Testis (tissue), 2 donors: ENCODE measurements at regions not wholly inside any gene's neighbourhood (a gene's known extent, or its start where the extent isn't known, plus 50 kb on each side); places are given as distances from the start of the nearest gene placed in this dataset.

Source experiments
- DNase-seq: peaks from one replicate; pipeline ENCODE4 v3.0.0-alpha.2; 2019
- H3K27ac ChIP-seq, 2 donors: fragments of 200-600 bp; sonication (generic); one replicate each; pipeline ENCODE4 v1.5.1; 2019
- H3K27me3 ChIP-seq: fragments of 200-600 bp; sonication (generic); one replicate; pipeline ENCODE4 v1.5.1; 2019
- H3K36me3 ChIP-seq: fragments of 200-600 bp; sonication (generic); one replicate; pipeline ENCODE4 v1.5.1; 2017; ENCODE audit warnings: low read depth; ENCODE audit errors: missing control alignments
- H3K4me1 ChIP-seq: fragments of 200-600 bp; sonication (generic); one replicate; pipeline ENCODE4 v1.5.1; 2019
- H3K4me3 ChIP-seq, 2 donors: fragments of 200-600 bp; sonication (generic); one replicate each; pipeline ENCODE4 v1.5.1; 2017 to 2019
- H3K9me3 ChIP-seq: fragments of 200-600 bp; sonication (generic); one replicate; pipeline ENCODE4 v1.5.1; 2017
- CTCF ChIP-seq, 3 experiments: fragments of 450-650 bp in 2 of 3; fragments of 200-600 bp in 1 of 3; sonication (generic) in 1 of 3; IDR thresholded peaks; one replicate each; pipeline ENCODE4 v1.5.1; 2016 to 2019; ENCODE audit warnings: antibody characterized with exemption in 3 of 3, mild to moderate bottlenecking in 2 of 3, moderate library complexity in 1 of 3
- POLR2A ChIP-seq: fragments of 450-650 bp; IDR thresholded peaks from one replicate; pipeline ENCODE4 v1.6.1; 2017; ENCODE audit warnings: antibody characterized with exemption, mild to moderate bottlenecking, moderate library complexity
- WGBS, 2 donors: methylation state at CpG; one replicate each; pipeline ENCODE4 v1.1.5; 2018; 5-methylcytosine and 5-hydroxymethylcytosine counted together
- intact Hi-C: fragments of 100-400 bp; cut with DNase I; formaldehyde crosslinking; loops from one replicate; pipeline ENCODE4 v1.15.1; 2023; ENCODE audit warnings: low total_unique reads

- Histone ChIP-seq H3K4me3 (no peak overlapping the region), H3K27ac (no peak overlapping the region), H3K4me1 (no peaks in the 10 kb centered on the region), H3K27me3 (no peaks in the 10 kb centered on the region), H3K9me3 (no peaks in the 10 kb centered on the region), H3K36me3 (no peaks in the 10 kb centered on the region)
- TF ChIP-seq CTCF (IDR thresholded peaks at IDR 0.05) (no peak), POLR2A (no peak)
- intact Hi-C loops: no loop called here
- WGBS, 2 donors: 75 to 77% methylated on average over 8 of the region's 8 CpGs
- DNase-seq: no peak
These were observed 200.1 kb downstream of the NSG2 start for GRCh38 chr5:174245516-174246075.

- TF ChIP-seq POLR2A (no peak), CTCF (IDR thresholded peaks at IDR 0.05) (no peak)
- Histone ChIP-seq H3K9me3 (no peaks in the 10 kb centered on the region), H3K4me3 (no peak overlapping the region), H3K27ac (no peak overlapping the region), H3K36me3 (no peaks in the 10 kb centered on the region), H3K27me3 (no peaks in the 10 kb centered on the region), H3K4me1 (no peaks in the 10 kb centered on the region)
- intact Hi-C loops: no loop called here
- WGBS, 2 donors: 71 to 81% methylated on average over 1 of the region's 1 CpG
- DNase-seq: no peak
These were observed 201.2 kb downstream of the NSG2 start for GRCh38 chr5:174246743-174247142.

GRCh38 chr5:174247301-174247700 is 201.8 kb downstream of the NSG2 start:
- WGBS, 2 donors: 79 to 80% methylated on average over 9 of the region's 9 CpGs
- TF ChIP-seq CTCF (IDR thresholded peaks at IDR 0.05): no peak
- no peak for TF ChIP-seq POLR2A
- no peak for DNase-seq
- no peak overlapping the region for H3K27ac ChIP-seq
- no peaks in the 10 kb centered on the region for H3K9me3 ChIP-seq
- H3K27me3 ChIP-seq: no peaks in the 10 kb centered on the region
- no peak overlapping the region for H3K4me3 ChIP-seq
- intact Hi-C loops: no loop called here
- no peaks in the 10 kb centered on the region for H3K36me3 ChIP-seq
- H3K4me1 ChIP-seq: no peaks in the 10 kb centered on the region

GRCh38 chr5:174251305-174252000 is 205.9 kb downstream of the NSG2 start:
- Histone ChIP-seq H3K4me3 (no peak overlapping the region), H3K9me3 (no peaks in the 10 kb centered on the region), H3K27me3 (no peaks in the 10 kb centered on the region), H3K36me3 (no peaks in the 10 kb centered on the region), H3K27ac (no peak overlapping the region), H3K4me1 (no peaks in the 10 kb centered on the region)
- TF ChIP-seq CTCF (IDR thresholded peaks at IDR 0.05): no peak
- 53 to 68% methylated on average over 5 of the region's 5 CpGs for WGBS, 2 donors
- intact Hi-C loops: no loop called here
- no peak for DNase-seq

- TF ChIP-seq CTCF (IDR thresholded peaks at IDR 0.05) (no peak), POLR2A (no peak)
- 38 to 53% methylated on average over 1 of the region's 1 CpG for WGBS, 2 donors
- Histone ChIP-seq H3K27me3 (no peaks in the 10 kb centered on the region), H3K27ac (no peak overlapping the region), H3K36me3 (no peaks in the 10 kb centered on the region), H3K4me3 (no peak overlapping the region), H3K9me3 (no peaks in the 10 kb centered on the region), H3K4me1 (no peaks in the 10 kb centered on the region)
- intact Hi-C loops: no loop called here
- DNase-seq: no peak
These were observed 206.6 kb downstream of the NSG2 start for GRCh38 chr5:174252121-174252520.
